Femur (tissue), 1 donor: ENCODE measurements at regions not wholly inside any gene's neighbourhood (a gene's known extent, or its start where the extent isn't known, plus 50 kb on each side); places are given as distances from the start of the nearest gene placed in this dataset.
"Not testable (repeated sequence)": the region's sequence is repeated elsewhere in the genome, so short reads cannot be mapped to it uniquely, and the experiment has no call there.

ENCODE experiments used
- DNase-seq: peaks from one replicate; pipeline ENCODE4 v3.0.0-alpha.2; 2017

GRCh38 chr18:60319129-60319528 lies 53.4 kb downstream of the MC4R start:
- no peak for DNase-seq

- no peak for DNase-seq
Observed at GRCh38 chr18:60311676-60312360, 60.8 kb downstream of the MC4R start.

DNA sequence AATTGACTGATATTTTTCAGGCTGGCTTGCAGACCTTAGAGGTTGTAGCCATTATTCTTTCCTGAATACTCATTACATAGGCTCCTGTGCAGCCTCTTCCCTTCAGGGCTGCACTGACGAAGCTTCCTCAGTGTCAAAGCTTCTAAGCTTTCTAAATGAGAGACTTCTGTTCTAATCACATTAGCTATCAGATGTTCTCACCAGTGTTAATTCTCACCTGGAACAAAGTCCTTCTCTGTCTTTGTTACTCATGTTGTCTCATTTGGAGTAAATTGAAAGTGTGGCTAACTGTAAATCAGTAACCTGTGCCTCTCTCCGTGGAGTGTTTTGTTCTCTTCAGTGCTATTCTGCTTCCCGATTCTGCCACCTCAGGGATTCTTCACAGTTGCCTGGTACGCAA lies 76.9 kb downstream of the MC4R start:
- no peak for DNase-seq

- DNase-seq: no peak
Observed at GRCh38 chr18:60292186-60292585, 80.4 kb downstream of the MC4R start.

DNA sequence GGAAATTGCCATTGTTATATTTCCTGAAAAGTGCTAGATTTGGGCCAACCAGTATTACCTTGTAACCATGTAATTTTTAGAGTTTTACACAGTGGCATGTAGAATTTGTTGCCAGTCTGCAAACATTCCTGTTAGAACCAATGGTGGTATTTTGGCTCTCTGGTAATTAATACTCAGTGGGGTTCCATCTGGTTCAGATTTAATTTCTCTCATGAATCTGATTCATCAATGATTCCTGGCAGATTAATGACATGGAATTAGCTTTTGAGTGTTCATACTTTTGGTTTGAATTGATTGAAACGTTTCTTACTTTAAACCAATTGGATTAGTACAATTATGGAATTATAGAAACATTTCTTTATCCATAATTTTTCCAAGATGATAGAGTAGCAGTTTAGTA lies 93.2 kb downstream of the MC4R start:
- DNase-seq: no peak

DNA sequence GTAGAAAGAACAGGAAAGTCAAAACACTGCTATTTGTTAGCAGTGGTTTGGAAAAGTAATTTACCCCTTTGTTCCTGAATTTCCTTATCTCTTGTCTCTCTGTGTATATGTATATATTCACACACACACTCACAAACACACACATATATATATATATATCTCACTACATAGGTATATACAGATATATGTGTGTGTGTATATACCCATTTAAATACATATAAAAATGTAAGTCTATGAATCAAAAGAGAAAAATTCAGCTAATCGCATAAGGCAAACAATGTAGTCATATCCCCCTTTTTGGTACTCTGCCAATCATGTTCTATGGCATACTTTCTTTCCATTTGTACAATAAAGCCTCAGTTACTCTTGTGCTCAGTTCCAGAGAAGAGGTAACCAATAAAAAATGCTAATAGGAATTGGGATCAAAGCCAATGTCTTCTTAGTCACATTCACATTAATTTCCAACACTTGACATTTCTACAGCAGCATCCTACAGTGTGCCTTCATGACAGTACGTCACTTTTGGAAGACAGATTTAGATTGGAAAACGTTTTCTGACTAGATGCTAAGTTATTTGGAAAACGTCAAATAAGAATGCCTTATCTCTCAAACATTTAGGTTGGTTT lies 94.6 kb downstream of the MC4R start:
- DNase-seq: no peak

DNA sequence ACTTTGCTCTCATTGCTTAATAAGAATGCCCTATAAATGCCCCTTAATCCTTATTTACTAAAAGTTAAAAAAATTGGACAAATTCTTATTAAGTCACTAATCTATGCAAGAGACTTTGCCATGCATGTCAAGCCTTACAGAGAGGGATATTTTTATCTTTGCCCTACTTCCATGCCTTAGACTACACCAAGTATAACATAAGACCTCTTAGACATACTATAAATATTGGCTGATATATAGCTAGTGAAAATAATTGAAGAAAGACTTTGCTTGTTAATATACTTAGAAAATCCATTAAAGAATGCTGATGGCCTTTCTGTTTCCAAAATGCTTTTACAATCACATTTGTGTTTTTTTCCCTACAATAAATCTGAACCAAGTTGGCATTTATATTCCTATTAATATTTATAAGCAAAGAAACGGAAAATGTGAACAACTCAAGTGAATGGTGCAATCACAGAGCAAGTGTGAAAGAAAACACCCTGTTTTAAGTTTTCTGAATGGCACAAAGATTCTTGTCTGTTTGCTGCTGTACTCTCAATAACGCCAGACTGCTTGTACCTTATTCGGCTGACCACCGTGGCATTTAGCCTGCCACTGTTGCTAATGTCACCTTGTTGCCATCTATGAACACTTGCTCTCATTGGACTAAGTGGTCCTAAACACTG lies 105.0 kb downstream of the MC4R start:
- no peak for DNase-seq

GRCh38 chr18:60266558-60266957 lies 106.0 kb downstream of the MC4R start:
- no peak for DNase-seq

- no peak for DNase-seq
Observed at GRCh38 chr18:60259052-60259681, 113.4 kb downstream of the MC4R start.

DNA sequence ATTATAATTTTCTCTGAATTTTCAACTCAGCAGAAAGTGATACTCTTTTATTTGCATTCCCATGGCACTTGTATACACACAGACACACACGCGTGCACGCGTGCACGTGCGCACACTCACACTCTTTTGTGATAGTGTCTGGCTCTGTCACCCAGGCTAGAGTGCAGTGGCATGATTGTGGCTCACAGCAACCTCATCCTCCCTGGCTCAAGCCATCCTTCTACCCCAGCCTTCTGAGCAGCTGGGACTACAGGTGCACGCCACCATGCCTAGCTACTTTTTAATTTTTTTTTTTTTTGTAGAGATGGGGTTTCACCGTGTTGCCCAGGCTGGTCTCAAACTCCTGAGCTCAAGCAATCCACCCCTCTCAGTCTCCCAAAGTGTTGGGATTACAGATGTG lies 123.2 kb downstream of the MC4R start:
- DNase-seq: no peak

GRCh38 chr18:60248336-60249330 lies 123.9 kb downstream of the MC4R start:
- DNase-seq: no peak

DNA sequence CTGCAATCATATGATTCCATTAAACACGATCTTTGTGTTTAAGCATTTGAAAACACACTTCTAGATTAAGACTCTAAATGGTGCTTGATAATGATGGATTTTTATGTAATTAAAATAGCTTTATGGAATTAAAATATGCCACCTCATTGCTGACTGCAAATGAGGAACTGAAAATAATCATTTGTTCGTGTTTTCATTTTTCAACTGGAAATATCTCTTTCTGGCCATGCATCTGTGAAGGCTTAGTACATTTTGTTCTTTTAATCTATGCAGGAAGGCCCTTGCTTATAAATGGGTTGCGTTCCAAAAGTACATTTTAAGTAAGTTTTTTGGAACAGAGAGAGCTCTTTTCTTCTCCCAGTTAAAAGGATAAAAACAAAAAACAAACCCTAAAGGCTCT lies 125.5 kb downstream of the MC4R start:
- no peak for DNase-seq

GRCh38 chr18:60246606-60247005 lies 126.0 kb downstream of the MC4R start:
- no peak for DNase-seq

- DNase-seq: no peak
Observed at GRCh38 chr18:60245096-60245495, 127.5 kb downstream of the MC4R start.

DNA sequence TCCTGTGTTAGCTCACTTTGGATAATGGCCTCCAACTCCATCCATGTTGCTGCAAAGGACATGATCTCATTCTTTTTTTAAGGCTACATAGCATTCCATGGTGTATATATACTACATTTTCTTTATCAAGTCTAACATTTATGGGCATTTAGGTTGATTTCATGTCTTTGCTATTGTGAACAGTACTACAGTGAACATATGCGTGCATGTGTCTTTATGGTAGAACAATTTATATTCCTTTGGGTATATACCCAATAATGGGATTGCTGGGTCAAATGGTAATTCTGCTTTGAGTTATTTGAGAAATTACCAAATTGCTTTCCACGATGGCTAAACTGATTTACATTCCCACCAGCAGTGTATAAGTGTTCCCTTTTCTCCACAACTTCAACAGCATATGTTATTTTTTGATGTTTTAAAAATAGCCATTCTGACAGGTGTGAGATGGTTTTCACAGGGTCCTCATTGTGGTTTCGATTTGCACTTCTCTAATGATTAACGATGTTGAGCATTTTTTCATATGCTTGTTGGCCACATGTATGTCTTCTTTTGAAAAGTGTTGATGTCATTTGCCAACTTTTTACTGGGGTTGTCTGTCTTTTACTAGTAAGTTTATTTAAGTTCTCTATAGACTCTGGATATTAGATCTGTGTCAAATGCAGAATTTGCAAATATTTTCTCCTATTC lies 133.4 kb downstream of the MC4R start:
- DNase-seq: not testable (repeated sequence)

DNA sequence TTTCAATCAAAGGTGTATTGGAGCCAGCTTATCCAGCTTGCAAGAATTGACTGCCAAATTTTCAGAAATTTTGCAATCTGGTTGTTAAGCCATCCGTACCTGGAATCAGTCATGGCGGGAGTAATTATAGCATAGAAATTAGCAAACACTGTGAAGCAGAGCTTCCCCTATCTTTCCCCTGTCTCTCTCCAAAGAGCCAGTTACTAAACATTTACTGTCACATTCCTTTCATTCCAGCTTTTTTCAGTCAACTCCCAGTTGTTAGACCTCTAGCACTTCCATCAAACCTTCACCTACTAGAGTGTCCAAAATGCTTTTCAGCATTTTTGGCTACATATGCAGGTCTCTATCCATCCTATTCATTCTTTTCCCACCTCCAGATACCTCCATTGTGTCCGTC lies 137.4 kb downstream of the MC4R start:
- DNase-seq: no peak

DNA sequence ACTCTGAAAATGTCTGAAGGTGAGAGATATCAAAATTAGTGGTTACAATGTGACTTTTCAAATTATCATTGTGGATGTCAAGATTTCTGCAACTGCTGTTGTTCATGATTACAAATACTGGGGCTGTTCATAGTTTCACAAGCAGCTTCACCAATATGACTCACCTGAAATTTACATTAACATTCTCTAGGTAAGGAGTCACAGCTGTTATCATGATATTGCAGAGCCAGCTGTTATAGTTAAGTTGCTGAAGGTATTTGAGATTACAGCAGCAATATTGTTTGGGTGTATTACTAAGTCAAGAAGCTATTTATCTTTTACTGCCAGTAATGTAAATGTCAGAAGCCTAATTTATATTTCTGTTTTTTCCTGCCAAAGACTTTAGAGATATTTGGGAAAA lies 140.0 kb downstream of the MC4R start:
- no peak for DNase-seq

- DNase-seq: no peak
Observed at GRCh38 chr18:60228609-60229595, 143.7 kb downstream of the MC4R start.

GRCh38 chr18:60215432-60215831 lies 157.1 kb downstream of the MC4R start:
- no peak for DNase-seq

GRCh38 chr18:60209042-60209441 lies 163.5 kb downstream of the MC4R start:
- DNase-seq: no peak

DNA sequence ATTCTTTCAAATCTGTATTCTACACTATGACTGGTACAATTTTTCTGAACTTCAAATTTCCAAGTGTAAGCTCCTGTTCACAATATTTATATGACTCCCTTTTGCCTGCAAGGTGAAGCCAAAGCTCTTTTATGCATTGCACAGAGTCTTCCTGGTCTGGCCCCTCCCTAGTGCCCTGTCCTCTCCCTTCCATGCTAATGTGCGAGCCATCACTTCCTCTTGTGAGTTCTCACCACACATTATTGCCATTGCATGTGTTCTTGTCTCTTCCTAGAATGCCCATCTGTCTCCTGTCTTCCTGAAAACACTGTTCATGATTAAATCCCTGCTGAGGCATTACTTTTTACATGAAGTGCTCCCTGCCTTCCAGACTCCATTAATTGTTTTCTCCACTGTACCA lies 169.9 kb downstream of the MC4R start:
- no peak for DNase-seq
